HG02763 (cell line): ENCODE measurements at regions not wholly inside any gene's neighbourhood (a gene's known extent, or its start where the extent isn't known, plus 50 kb on each side); places are given as distances from the start of the nearest gene placed in this dataset.

Experiments
- ATAC-seq: cut with Tn5 transposase; IDR thresholded peaks from one replicate; pipeline ENCODE4 v1.9.1; 2021; ENCODE audit warnings: mild to moderate bottlenecking, moderate library complexity; ENCODE audit not compliant: unreplicated experiment

GRCh38 chr11:131044851-131045250 lies 128.6 kb upstream of the SNX19 start:
- ATAC-seq = no peak

- no peak for ATAC-seq
These were observed 136.1 kb upstream of the SNX19 start for GRCh38 chr11:131052367-131052766.

- ATAC-seq = no peak
These were observed 139.8 kb upstream of the SNX19 start for GRCh38 chr11:131056036-131056435.

DNA sequence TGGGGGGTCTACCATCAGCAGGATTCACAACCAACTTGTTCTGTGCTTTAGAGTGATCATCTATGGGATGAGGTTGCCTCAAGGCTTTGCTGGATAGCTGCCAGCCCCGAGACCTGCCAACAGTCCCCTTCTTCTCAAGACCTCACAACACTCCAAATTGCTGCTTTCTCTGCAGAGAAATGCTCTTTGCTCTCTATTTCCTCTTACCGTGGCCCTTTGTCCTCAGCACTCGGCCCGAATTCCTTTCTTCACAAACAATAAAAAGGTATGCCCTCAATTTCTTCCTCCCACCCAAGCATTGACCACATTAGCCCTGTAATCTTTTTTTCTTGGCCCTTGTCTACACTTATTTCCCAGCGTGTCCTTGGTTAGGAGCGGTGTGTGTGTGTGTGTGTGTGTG lies 147.4 kb upstream of the SNX19 start:
- no peak for ATAC-seq

DNA sequence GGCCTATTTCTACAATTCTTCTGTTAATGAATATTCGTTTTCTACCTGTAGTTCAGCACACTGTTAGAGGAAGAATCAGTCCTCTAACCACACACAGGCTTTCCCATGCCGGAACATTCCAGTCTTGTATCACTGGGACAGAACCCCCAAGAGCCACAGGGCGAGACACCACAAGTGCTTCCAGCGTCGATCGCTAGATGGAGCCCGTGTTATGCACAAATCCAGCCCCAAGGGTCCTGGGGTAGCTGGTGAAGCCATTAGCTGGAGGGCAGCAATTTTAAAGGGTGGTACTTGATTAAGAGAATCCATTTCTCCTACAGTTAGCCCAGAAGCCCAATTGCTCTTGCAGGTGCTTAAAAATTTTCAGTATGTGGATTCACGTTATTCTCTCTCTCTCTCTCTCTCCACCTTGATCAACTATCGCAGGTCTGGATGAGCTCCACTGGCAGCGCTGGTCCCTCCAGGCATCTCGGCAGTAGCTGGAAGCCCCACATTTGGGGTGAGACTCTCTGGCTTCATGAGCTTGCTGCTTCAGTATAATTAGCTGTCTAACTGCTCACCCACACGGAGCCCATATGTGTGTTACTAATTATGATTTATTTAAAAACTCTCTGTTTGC lies 148.2 kb upstream of the SNX19 start:
- ATAC-seq = no peak

- no peak for ATAC-seq
These were observed 149.4 kb upstream of the SNX19 start for GRCh38 chr11:131065435-131066413.

DNA sequence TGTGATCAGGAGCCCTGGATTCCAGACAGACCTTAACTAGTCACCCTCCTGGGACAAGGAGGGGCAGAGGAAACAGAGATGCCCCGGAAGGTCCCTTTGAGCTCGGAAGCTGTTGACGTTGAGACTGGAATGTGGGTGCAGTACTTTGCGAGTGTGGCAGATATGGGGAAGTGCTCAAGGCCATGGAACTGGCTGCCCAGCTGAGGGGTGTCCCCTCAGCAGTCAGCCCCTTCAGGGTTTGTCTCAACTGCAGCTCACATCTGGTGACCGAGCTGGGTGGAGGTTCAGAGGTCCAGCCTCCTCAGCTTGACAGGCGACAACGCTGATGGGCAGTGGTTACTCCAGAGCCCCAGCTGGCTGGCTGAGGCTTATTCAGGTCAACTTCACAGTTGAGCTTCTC lies 150.3 kb upstream of the SNX19 start:
- no peak for ATAC-seq

DNA sequence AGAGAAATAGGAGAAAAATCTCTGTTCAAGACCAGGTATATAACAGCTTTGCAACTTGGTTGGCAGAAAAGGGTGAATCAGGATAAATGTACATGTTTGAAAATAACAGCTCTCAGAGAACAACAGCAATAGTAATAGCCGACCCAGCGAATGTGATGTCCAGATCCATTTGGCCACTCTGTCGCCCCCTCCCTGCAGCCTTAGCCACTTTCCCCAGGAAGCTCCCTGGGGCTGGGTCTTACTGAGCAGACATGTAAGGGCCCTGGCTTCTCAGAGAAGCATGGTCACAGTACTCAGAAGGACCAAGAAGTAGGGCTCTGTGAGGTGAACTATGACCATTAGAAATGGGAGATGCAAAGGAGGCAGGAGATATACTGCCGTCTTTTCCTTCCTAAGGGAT lies 154.1 kb upstream of the SNX19 start:
- ATAC-seq = no peak

DNA sequence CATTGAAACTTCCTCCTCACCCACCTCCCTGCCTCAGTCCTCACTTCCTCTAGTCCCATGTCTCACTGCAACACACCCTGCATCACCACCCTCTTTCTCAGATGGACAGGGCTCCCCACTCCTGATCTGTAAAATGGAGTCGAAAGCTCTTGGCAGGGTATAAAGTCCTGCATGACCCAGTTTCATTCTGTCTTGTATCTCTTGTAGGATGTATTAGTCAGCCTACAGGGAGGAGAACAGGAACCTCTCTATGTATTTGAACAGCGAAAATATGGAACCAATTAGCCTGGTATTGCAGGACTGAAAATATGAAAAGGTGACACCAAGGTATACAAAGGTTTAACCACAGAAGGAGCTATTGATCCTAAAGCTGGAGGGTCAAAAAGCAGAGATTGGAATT lies 156.9 kb upstream of the SNX19 start:
- no peak for ATAC-seq

DNA sequence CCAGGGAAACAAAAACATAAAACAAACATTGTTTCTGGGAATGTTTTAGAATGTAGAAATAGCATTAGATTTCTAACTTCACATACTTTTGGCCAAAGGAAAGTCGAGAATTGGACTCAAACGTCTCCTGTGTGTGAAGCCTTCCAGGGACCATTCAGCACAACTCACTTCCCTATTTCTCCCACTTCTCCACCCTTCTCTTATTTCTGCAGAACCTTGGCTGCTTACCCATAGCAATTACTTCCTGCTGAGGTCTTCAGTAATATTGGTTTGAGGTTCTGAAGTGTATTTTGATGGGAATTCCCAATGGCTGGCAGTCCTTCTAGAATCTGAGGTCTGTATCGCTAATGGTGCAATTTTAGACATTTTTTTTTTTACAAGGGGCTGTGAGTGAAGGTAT lies 158.3 kb upstream of the SNX19 start:
- no peak for ATAC-seq

GRCh38 chr11:131077340-131077739 lies 161.1 kb upstream of the SNX19 start:
- ATAC-seq = no peak

DNA sequence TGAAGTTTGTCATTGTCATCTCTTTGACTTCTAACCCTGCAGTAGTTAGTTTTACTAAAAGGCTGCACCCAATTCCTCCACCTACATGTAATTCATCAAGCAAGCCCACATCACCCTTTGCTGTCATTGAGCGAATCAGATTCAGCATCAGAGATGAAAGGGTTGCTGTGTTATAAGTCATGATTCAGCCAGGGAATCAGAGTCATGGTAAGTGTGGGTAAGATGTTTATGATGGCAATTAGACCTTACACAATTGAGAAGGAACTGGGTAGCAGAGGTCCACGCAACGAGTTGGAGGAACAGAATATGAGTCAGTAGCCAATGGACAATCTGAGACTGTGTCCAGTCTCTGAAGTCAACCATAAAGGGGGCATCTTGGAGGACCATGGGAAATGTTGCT lies 162.8 kb upstream of the SNX19 start:
- no peak for ATAC-seq

DNA sequence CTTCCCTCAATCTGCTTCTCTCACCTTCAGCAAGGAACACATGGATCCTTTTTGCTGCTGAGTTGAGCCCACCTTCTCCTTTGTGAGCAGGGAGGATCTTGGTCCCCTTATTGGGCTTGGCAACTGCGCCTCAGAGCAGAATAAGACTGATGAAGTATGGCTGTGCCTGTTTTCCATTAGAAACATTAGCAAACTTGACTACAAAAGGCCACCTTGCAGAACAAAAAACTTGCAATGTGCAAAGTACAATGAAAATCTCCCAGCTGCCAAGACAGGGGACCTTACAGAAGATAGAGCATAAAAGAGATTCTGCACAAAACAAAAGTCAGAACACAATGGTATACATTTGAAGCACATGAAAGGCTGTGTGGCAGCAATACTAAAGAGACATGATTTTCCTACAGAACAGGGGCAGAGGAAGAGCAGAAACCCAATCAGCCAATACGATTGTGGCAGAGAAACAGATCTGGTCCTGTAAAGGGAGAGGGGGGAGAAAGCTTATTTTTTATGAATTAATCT lies 173.5 kb upstream of the SNX19 start:
- no peak for ATAC-seq

GRCh38 chr11:131092469-131092868 lies 176.2 kb upstream of the SNX19 start:
- ATAC-seq = no peak

GRCh38 chr11:131094827-131095226 lies 178.5 kb upstream of the SNX19 start:
- ATAC-seq = no peak

- ATAC-seq = no peak
These were observed 179.4 kb upstream of the SNX19 start for GRCh38 chr11:131095511-131096185.

- no peak for ATAC-seq
These were observed 182.7 kb upstream of the SNX19 start for GRCh38 chr11:131099013-131099412.

DNA sequence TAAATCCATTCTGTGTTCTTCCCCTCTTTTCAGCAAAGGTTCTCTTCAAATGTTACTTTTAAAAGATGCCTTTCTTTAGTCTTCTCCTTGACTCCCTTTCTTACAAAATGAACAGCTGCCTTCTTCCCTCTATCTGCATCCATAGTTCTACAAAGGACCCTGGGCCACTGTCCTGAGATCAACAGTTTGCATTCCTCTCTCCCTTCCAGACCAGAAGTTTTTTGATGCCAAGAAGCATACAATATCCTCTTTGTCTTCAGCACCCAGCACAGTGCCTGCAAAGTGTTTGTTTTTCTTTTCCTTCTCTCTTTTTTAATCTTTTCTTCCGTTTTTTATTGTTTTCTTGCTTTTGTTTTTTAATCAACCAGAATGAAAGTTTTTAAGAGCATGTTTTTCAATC lies 183.5 kb upstream of the SNX19 start:
- ATAC-seq = no peak

GRCh38 chr11:131108760-131109159 lies 192.5 kb upstream of the SNX19 start:
- ATAC-seq = no peak

- no peak for ATAC-seq
These were observed 193.0 kb upstream of the SNX19 start for GRCh38 chr11:131109257-131109656.

GRCh38 chr11:131109790-131110189 lies 193.5 kb upstream of the SNX19 start:
- no peak for ATAC-seq

DNA sequence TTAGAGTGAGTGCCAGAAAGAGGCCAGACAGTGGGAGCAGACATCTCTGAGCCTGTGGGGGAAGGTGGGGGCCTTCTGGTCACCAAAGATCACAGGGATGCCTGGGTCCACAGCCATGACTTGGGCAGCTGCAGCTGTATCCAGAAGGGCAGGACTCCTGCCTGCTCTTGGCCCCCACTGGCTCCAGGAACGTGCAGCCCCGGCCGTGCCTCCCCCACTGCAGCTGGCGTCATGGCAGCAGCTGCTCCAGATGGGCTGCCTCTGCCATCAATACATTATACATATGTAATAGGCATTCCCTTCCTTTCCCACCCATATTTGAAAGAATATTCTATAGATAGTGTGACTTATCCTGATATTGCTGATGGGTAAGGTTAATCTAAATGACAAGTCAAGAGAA lies 195.5 kb upstream of the SNX19 start:
- no peak for ATAC-seq
